ENCODE measurements at regions not wholly inside any gene's neighbourhood (a gene's known extent, or its start where the extent isn't known, plus 50 kb on each side); places are given as distances from the start of the nearest gene placed in this dataset.

- Histone ChIP-seq H3K36me3 (no peaks in the 10 kb centered on the region), H3K4me3 (no peak overlapping the region), H3K9me3 (no peaks in the 10 kb centered on the region), H3K27ac (no peak overlapping the region), H3K4me1 (no peaks in the 10 kb centered on the region), H3K27me3 (no peaks in the 10 kb centered on the region)
- intact Hi-C loops (cut with DNase I), result no loop called here
- TF ChIP-seq CTCF (IDR thresholded peaks at IDR 0.05), result no peak
- ATAC-seq (no peak), DNase-seq (no peak)
These were observed 376.2 kb upstream of the MEIS1 start for GRCh38 chr2:66058675-66059074.

- Histone ChIP-seq H3K9me3 (no peaks in the 10 kb centered on the region), H3K4me3 (no peak overlapping the region), H3K27me3 (no peaks in the 10 kb centered on the region), H3K4me1 (no peaks in the 10 kb centered on the region), H3K36me3 (no peaks in the 10 kb centered on the region), H3K27ac (no peak overlapping the region)
- no peak for DNase-seq
- no peak for TF ChIP-seq CTCF (IDR thresholded peaks at IDR 0.05)
- ATAC-seq, result no peak
- intact Hi-C loops (cut with DNase I), result no loop called here
These were observed 377.1 kb upstream of the MEIS1 start for GRCh38 chr2:66057844-66058243.

DNA sequence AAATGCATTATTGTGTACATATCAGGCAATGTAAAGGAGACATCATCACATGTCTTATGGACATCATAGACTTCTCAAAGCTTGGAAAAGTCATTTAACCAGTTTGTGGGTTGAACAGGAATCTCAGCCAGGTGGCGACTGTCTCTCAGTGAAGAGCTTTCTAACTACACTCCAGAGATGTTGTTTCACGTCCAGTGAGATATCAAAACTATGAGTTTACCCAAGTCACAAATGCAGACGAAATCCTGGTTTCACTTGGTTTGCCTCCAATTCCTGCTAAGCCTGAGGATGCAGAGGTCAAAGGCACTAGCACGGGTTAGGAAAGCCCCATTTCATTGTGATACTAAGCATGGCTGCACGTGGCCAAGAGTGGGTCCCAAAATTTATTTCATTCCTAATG, 384.5 kb upstream of the MEIS1 start:
- H3K27ac ChIP-seq, result no peak overlapping the region
- ATAC-seq, result no peak
- no peak overlapping the region for H3K4me3 ChIP-seq
- H3K4me1 ChIP-seq, result no peaks in the 10 kb centered on the region
- no peaks in the 10 kb centered on the region for H3K36me3 ChIP-seq
- no peaks in the 10 kb centered on the region for H3K9me3 ChIP-seq
- DNase-seq, result no peak
- intact Hi-C loops (cut with DNase I), result no loop called here
- no peak for TF ChIP-seq CTCF (IDR thresholded peaks at IDR 0.05)
- H3K27me3 ChIP-seq, result no peaks in the 10 kb centered on the region

DNA sequence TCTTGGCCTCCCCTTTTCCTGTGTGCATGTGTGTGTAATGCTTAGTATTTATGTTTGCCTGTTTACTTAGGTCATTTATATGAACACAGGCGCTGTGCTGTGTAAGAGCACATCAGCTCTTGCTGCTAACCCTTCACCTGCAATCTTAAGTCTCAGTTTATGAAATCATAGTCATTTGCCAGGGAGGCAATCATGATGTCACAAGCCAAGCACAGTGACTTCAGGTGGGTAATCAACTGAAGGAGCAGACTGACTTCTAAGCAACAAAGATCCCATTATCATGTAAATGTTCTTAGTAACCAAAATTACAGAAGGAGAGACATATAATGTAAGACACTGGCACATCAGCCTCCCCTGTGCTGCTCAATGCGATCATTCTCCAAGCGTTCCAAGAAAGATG, 386.3 kb upstream of the MEIS1 start:
- DNase-seq (no peak), ATAC-seq (no peak)
- Histone ChIP-seq H3K27ac (no peak overlapping the region), H3K9me3 (no peaks in the 10 kb centered on the region), H3K4me1 (no peaks in the 10 kb centered on the region), H3K4me3 (no peak overlapping the region), H3K36me3 (no peaks in the 10 kb centered on the region), H3K27me3 (no peaks in the 10 kb centered on the region)
- intact Hi-C loops (cut with DNase I), result no loop called here
- TF ChIP-seq CTCF (IDR thresholded peaks at IDR 0.05), result no peak

- DNase-seq, result no peak
- H3K27me3 ChIP-seq, result no peaks in the 10 kb centered on the region
- no peak for ATAC-seq
- H3K36me3 ChIP-seq, result no peaks in the 10 kb centered on the region
- intact Hi-C loops (cut with DNase I), result no loop called here
- H3K4me3 ChIP-seq, result no peak overlapping the region
- TF ChIP-seq CTCF (IDR thresholded peaks at IDR 0.05), result no peak
- H3K27ac ChIP-seq, result no peak overlapping the region
- no peaks in the 10 kb centered on the region for H3K9me3 ChIP-seq
- H3K4me1 ChIP-seq, result no peaks in the 10 kb centered on the region
These were observed 392.8 kb upstream of the MEIS1 start for GRCh38 chr2:66041902-66042657.

GRCh38 chr2:66036948-66037347, 398.0 kb upstream of the MEIS1 start:
- intact Hi-C loops (cut with DNase I), result no loop called here
- Histone ChIP-seq H3K27ac (no peak overlapping the region), H3K36me3 (no peaks in the 10 kb centered on the region), H3K9me3 (no peaks in the 10 kb centered on the region), H3K27me3 (no peaks in the 10 kb centered on the region), H3K4me1 (no peaks in the 10 kb centered on the region), H3K4me3 (no peak overlapping the region)
- no peak for ATAC-seq
- DNase-seq, result no peak
- no peak for TF ChIP-seq CTCF (IDR thresholded peaks at IDR 0.05)

Measured in upper lobe of right lung (tissue), 1 donor.